HFFc6 (cell line): ENCODE measurements at regions not wholly inside any gene's neighbourhood (a gene's known extent, or its start where the extent isn't known, plus 50 kb on each side); places are given as distances from the start of the nearest gene placed in this dataset.

ENCODE experiments used
- DNase-seq: peaks from one replicate; pipeline ENCODE4 v3.0.0-alpha.2; 2018
- H3K27ac Mint-ChIP-seq: 2 replicates; pipeline ENCODE4 v1.8.0; 2020; ENCODE audit warnings: mild to moderate bottlenecking, mixed read lengths
- H3K27me3 Mint-ChIP-seq: 2 replicates; pipeline ENCODE4 v1.8.0; 2021; ENCODE audit warnings: mild to moderate bottlenecking, moderate library complexity, mixed read lengths; ENCODE audit not compliant: insufficient read depth
- H3K36me3 Mint-ChIP-seq: 2 replicates; pipeline ENCODE4 v1.8.0; 2021; ENCODE audit warnings: low read depth, mixed read lengths
- H3K4me1 Mint-ChIP-seq: 2 replicates; pipeline ENCODE4 v1.8.0; 2020; ENCODE audit warnings: low read depth, mixed read lengths
- H3K4me3 Mint-ChIP-seq: 2 replicates; pipeline ENCODE4 v1.8.0; 2020; ENCODE audit warnings: mild to moderate bottlenecking, moderate library complexity, mixed read lengths
- H3K9me3 Mint-ChIP-seq: 2 replicates; pipeline ENCODE4 v1.8.0; 2020; ENCODE audit warnings: mild to moderate bottlenecking, mixed read lengths
- TF ChIP-seq, protein P1 (sequence below): fragments of 200-600 bp; sonication (generic); IDR thresholded peaks from 2 replicates; pipeline ENCODE4 v1.5.0; 2021; ENCODE audit warnings: antibody characterized with exemption, mild to moderate bottlenecking

DNA sequence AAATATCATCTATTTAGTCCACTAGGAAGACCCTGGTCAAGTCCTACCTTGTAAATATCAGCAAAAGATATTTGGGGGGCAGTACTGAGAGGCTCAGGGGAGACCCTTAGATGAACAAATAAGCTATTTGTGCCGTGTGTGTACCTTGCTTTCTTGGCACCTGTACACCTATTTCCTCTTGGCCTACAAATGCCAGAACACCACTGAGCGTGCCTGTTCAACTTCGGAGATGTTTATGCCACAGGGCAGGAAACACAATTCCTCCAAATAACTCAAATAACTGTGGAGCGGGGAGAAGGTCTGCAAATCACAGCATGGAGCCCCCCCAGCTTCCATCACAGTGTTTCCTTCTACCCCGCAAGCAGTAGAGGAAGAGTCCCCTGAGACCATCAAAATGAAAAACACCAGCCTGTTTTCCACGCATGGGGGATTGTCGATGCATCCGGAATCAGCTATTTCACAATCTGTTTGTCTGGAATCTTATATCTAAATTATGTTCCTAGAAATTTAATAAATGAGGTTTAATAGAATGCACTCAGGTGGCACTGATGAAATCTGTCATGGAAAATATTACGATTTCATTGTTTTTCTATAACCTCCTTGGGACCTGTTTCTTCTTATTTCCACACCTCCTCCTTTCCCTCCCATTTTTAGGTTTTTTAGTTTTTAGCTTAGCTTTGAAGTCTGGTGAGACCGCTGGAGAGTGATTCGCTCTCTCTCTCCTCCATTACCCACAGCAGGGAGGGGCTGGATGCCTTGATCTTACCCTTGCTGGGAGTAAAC lies 254.0 kb upstream of the SRRM4 start:
- Mint-ChIP-seq H3K27me3 (no peaks in the 10 kb centered on the region; the same call in none of the 2 replicates), H3K4me3 (no peak overlapping the region), H3K9me3 (peaks cover 55% of the 10 kb centered on the region), H3K4me1 (no peaks in the 10 kb centered on the region), H3K36me3 (no peaks in the 10 kb centered on the region), H3K27ac (no peak overlapping the region)
- no peak for DNase-seq
- TF ChIP-seq, protein P1, sequence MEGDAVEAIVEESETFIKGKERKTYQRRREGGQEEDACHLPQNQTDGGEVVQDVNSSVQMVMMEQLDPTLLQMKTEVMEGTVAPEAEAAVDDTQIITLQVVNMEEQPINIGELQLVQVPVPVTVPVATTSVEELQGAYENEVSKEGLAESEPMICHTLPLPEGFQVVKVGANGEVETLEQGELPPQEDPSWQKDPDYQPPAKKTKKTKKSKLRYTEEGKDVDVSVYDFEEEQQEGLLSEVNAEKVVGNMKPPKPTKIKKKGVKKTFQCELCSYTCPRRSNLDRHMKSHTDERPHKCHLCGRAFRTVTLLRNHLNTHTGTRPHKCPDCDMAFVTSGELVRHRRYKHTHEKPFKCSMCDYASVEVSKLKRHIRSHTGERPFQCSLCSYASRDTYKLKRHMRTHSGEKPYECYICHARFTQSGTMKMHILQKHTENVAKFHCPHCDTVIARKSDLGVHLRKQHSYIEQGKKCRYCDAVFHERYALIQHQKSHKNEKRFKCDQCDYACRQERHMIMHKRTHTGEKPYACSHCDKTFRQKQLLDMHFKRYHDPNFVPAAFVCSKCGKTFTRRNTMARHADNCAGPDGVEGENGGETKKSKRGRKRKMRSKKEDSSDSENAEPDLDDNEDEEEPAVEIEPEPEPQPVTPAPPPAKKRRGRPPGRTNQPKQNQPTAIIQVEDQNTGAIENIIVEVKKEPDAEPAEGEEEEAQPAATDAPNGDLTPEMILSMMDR = no peak

DNA sequence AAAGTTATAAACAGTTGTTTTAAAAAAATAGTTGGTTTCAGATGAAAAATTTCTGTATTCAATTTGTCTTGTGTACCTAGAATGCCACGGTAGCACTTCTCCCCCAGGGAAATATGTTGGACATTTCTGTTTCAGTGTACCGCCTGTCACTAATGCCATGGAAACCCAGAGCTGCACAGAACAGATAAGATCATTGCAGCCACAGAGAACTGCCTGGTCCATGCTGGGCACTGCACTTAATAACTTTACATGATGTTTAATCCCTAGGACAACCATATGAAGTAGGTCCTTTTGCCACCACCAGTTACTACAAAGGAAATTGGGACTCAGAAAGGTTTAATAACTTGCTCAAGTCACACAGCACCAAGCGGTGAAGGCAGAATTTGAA lies 253.4 kb upstream of the SRRM4 start:
- Mint-ChIP-seq H3K27me3 (no peaks in the 10 kb centered on the region; the same call in none of the 2 replicates), H3K4me3 (no peak overlapping the region), H3K36me3 (no peaks in the 10 kb centered on the region), H3K4me1 (no peaks in the 10 kb centered on the region), H3K9me3 (peaks cover 52% of the 10 kb centered on the region), H3K27ac (no peak overlapping the region)
- DNase-seq = no peak
- TF ChIP-seq, protein P1 = no peak

DNA sequence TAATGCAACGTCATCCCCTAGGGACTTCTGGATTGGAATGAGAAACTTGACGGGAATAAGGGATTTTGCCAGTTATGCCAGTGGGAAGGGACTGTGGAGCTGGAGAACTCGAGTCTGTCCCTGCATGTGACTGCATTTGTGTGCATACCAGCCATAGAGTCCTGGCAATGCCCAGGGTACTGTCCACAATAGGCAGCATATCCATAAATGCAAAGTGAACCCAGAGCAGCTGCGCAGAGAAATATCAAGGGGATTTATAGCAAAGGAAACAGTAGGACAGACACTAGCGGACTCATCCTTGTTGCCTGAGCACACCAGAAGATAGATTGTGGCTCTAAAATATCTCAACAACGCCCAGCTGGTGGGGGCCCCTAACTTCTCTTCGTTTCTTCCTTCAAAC lies 247.1 kb upstream of the SRRM4 start:
- peaks cover 56% of the 10 kb centered on the region for H3K9me3 Mint-ChIP-seq
- H3K27me3 Mint-ChIP-seq = no peaks in the 10 kb centered on the region; the same call in none of the 2 replicates

DNA sequence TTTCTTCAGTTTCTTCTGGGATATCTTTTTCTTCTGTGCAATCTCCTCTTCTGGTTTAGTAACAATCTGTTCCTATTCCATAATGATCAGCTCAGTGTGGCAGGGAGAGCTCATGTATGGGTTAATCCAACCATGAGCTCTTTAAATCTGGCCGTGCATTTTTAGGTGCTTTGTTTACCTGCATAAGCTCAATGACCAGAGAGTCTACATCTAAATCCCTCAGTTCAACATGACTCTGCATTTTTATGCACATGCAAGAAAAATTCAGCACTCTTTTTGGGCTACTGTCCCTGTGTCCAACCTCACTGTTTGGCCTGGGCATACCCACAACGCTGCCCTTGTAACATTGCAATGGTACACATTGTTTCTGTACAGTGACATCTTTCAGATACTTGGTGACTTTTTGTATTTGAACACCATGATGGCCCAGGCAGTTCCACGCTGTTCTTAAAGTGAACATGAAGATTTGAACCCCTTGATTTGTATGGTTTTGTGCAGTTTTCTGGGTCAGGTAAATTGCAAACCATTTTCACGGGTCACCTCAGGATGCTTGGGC lies 243.3 kb upstream of the SRRM4 start:
- Mint-ChIP-seq H3K36me3 (0 out of 2 replicates have a peak, but pooled peaks cover 3% of the 10 kb centered on the region), H3K4me3 (no peak overlapping the region), H3K27me3 (no peaks in the 10 kb centered on the region; the same call in 1 of the 2 replicates), H3K9me3 (peaks cover 59% of the 10 kb centered on the region), H3K27ac (no peak overlapping the region), H3K4me1 (no peaks in the 10 kb centered on the region)
- DNase-seq = no peak
- TF ChIP-seq, protein P1 = no peak

More for the DNA sequence above, 247.1 kb upstream of the SRRM4 start:
- DNase-seq = no peak
- Mint-ChIP-seq H3K4me1 (no peaks in the 10 kb centered on the region), H3K27ac (no peak overlapping the region), H3K36me3 (0 out of 2 replicates have a peak, but pooled peaks cover 4% of the 10 kb centered on the region), H3K4me3 (no peak overlapping the region)
- TF ChIP-seq, protein P1 = no peak

DNA sequence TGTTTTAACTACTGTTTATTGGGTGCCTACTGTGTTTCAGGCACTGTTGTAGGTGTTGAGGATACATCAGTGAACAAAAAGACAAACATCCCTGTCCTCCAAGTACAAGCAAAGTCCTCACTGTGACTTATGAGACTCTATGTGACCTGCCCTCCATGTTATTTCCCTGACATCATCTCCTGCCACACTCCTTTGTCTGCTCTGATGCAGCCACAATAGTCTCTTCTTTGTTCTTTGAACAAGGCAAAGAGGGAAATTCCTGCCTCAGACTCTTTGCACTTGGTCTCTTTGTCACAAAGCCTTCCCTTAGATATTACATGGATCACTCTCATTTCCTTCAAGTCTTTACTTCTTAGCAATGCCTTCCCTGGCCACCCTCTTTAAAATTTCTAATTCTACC lies 240.1 kb upstream of the SRRM4 start:
- Mint-ChIP-seq H3K4me1 (no peaks in the 10 kb centered on the region), H3K9me3 (peaks cover 50% of the 10 kb centered on the region), H3K36me3 (no peaks in the 10 kb centered on the region), H3K4me3 (no peak overlapping the region), H3K27ac (no peak overlapping the region), H3K27me3 (no peaks in the 10 kb centered on the region; the same call in 1 of the 2 replicates)
- no peak for DNase-seq
- TF ChIP-seq, protein P1 = no peak
